ENCODE measurements at regions not wholly inside any gene's neighbourhood (a gene's known extent, or its start where the extent isn't known, plus 50 kb on each side); places are given as distances from the start of the nearest gene placed in this dataset.

- no peak for DNase-seq
Observed at GRCh38 chrX:23235051-23235450, 99.6 kb upstream of the PTCHD1 start.

GRCh38 chrX:23246001-23246400, 88.6 kb upstream of the PTCHD1 start:
- no peak for DNase-seq

DNA sequence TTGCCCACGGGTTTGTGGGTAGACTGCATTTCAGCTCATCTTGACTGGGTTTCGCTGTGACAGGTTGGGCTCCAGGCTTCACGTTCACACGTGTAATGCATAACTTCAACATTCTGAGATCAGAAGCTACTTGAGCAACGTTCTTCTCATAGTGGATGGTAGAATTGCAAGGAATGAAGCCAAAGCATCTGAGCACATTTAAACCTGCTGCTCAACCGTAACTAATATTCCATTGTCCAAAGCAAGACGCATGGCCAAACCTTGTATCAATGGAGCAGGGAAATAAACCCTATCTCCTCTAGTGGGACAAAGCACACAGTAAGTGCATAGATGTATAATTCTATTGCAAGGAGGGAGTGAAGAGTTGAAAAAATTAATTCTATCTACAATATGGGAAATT, 86.5 kb upstream of the PTCHD1 start:
- DNase-seq: no peak

GRCh38 chrX:23251043-23251442, 83.6 kb upstream of the PTCHD1 start:
- no peak for DNase-seq

DNA sequence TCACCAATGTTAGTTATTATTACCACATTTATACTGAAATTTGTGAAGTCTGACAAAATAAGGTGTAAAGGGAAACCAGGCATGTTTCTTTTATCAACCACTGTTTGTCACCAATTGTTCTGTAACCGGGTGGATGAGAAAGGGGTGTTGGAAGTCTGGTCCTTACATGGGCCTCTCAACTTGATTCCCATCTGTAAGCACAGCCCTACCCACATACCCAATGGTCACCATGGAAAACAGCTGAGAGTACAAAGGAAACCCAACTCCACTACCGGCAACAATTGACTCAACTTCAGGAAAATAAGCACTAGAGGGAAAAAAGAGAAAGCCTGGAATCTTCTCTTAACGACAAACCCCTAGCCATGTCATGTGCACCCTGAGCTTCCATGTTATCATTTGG, 70.8 kb upstream of the PTCHD1 start:
- no peak for DNase-seq

DNA sequence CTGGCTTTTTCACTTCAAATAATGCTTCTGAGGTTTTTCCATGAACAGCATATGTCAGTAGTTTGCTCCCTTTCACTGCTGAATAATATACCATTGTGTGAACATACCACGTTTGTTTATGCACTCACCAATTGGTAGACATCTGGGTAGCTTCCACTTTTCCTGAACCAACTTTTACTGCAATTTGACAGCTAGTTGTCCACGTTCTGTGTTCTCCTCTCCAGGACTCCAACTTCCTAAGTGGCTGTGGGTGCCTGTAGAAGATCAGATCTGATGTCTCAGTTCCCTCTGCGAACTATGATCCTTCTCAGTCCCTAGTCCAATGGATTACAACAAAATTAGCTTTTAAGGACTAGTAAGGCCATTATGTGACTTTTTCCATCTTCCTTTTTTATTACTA, 64.7 kb upstream of the PTCHD1 start:
- DNase-seq: no peak

DNA sequence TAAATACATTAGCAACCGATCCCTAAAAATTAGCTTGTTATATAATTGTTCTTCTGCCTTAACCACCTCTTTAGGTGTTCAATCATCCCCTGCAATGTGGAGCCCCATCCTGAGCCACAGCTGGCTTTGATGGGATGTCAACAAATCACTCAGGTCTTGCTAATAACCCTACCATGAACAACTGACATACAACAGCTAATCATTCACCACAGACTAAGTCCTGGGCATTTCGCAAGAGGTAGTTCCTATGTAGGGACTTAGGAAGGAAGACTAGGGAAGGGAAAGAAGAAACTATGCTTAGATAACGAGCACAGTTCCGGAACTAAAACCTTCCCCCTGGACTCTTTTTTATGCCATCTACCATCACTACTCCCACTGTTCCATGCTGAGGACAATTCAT, 63.6 kb upstream of the PTCHD1 start:
- DNase-seq: no peak

GRCh38 chrX:23276475-23276874, 58.2 kb upstream of the PTCHD1 start:
- no peak for DNase-seq

Measured in NCI-H2081 treated with DMSO at 0.1 percent for 48 hours (cell line).